NB4 (cell line): ENCODE measurements at regions not wholly inside any gene's neighbourhood (a gene's known extent, or its start where the extent isn't known, plus 50 kb on each side); places are given as distances from the start of the nearest gene placed in this dataset.

Experiments used
- CTCF ChIP-seq: IDR thresholded peaks from one replicate; pipeline ENCODE4 v1.5.1; 2012; ENCODE audit warnings: low read depth, low read length
- POLR2A ChIP-seq: IDR thresholded peaks from 2 replicates; pipeline ENCODE4 v1.6.1; 2011; ENCODE audit warnings: mild to moderate bottlenecking; ENCODE audit not compliant: insufficient read length; ENCODE audit errors: extremely low read depth

GRCh38 chr2:59774821-59775433, 778.5 kb downstream of the BCL11A start:
- TF ChIP-seq POLR2A = no peak
- TF ChIP-seq CTCF = no peak
